Stimulated activated CD4-positive, alpha-beta T cell treated with anti-CD3 and anti-CD28 coated beads, TNF-alpha, amount 100 ng/mL, for 1 hour (primary cell): ENCODE measurements at regions not wholly inside any gene's neighbourhood (a gene's known extent, or its start where the extent isn't known, plus 50 kb on each side); places are given as distances from the start of the nearest gene placed in this dataset.

ENCODE experiments used
- DNase-seq, 3 donors: peaks; one replicate each; pipeline ENCODE4 v3.0.0-alpha.2; 2020; ENCODE audit warnings: low read depth in 3 of 3, low spot score in 1 of 3

DNA sequence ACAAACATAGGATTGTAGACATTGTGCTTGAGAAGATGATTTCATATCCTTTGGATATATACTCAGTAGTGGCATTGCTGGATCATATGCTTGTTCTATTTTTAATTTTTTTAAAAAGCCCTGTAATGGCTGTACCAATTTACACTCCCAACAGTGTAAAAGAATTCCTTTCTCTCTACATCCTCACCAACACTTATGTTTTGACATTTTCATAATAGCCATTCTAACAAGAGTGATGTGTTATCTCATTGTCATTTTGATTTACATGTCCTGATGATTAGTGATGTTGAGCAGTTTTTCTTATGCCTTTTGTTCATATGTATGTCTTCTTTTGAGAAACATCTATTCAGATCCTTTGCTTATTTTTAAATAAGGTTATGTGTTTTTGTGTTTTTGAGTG is 1039.2 kb upstream of the GOT2 start:
- DNase-seq, result no peak

- no peak for DNase-seq
Measured at GRCh38 chr16:59759296-59759695, 1025.2 kb upstream of the GOT2 start.

GRCh38 chr16:59758848-59759247 is 1024.7 kb upstream of the GOT2 start:
- no peak for DNase-seq

GRCh38 chr16:59754854-59755253 is 1020.7 kb upstream of the GOT2 start:
- DNase-seq, result no peak

GRCh38 chr16:59749662-59750336 is 1015.7 kb upstream of the GOT2 start:
- no peak for DNase-seq

DNA sequence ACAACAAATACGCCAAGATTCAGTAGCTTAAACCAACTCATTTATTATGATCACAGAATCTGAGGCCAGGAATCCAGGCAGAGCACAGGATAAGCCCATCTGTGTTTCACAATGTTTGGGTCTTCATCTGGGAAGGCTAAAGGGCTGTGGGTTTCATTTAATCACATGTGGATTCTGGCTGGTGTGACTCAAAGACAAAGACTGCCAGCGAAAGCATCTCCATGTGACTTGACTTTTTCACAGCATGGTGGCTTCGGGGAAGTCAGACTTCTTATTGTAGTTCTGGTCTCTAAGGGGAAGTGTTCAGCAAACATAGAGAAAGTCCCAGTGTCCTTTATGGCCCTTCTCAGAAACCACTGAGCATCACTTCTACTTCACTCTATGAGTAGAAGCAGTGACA is 1014.4 kb upstream of the GOT2 start:
- DNase-seq, result no peak

DNA sequence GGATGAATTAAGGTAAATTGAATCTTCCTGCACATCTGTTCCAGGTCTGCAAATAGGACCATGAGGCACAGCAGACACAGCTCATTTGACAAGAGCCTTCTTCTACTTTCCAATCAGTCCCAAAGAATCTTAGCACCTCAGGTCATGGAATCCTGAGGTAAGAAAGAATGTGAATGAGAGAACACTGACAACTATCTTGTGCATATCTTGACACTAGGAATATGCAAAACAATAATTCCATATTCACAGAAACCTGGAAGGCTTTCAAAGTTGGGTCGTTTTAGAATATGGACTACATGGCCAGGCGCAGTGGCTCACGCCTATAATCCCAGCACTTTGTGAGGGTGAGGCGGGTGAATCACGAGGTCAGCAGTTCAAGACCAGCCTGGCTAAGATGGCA is 1009.4 kb upstream of the GOT2 start:
- DNase-seq, result no peak

GRCh38 chr16:59740858-59741257 is 1006.7 kb upstream of the GOT2 start:
- DNase-seq, result no peak

DNA sequence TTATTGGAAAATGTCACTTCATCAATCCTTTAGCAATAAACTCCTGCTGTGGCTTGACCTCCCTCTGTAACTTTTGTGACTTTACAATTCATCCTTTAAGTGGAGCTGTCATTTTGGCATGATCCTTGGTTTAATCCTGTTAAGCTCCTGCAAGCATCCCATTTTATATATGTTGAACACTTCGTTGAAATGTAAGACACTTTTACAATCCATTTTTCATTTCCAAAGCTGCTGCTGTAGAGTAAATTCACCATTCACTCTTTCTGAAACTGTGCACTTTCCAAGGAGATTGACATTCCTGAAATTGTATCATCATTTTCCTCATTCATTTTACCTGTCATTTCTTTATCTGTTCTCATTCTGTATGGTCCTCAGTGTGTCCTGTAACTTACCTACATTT is 1003.2 kb upstream of the GOT2 start:
- no peak for DNase-seq

DNA sequence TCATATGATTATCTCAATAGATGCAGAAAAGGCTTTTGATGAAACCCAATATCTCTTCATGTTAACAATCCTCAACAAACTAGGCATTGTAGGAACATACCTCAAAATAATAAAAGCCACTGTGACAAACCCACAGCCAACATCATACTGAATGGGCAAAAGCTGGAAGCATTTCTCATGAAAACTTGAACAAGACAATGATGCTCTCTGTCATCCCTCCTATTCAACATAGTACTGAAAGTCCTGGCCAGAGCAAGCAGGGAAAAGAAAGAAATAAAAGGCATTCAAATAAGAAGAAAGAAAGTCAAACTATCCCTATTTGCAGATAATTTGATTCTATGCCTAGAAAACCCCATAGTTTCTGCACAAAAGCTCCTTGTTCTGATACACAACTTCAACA is 999.2 kb upstream of the GOT2 start:
- no peak for DNase-seq

GRCh38 chr16:59729613-59730012 is 995.5 kb upstream of the GOT2 start:
- DNase-seq, result no peak

- no peak for DNase-seq
Measured at GRCh38 chr16:59719121-59719520, 985.0 kb upstream of the GOT2 start.

DNA sequence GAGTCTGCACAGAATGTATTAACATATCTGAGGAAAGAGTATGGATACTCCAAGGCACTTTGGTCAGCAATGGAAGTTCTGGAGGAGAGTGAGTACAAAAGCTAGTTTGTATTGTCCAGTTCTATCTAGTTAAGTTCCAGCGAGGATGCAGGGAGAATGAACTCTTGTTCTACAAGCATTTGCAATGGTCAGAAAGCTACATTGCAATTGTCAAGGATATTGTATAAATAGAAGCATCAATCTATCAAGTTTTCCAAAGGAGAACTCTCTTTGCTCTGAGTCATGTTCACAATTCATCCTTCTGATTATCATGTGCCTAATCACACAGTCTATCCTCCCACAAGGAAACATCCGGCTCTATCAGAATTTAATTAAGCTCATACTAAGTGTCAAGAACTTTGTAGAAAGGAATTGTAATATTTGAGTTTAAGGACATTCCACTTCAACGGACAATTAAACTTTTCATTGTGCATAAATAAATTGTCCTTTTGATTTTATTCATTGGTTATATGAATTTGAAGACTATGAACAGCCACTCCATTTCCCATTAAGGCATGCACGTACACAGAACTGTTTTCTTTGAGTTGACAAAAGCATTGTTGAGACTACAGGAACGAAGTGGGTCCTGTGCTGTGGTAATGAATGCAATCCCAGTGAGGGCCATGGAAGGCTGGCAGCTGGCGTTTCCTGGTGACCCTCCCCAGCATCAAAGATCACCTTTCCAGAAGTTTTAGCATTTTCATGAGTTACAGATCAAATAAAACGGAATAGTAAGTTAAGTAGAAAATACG is 973.5 kb upstream of the GOT2 start:
- DNase-seq, result no peak

GRCh38 chr16:59701963-59702930 is 968.1 kb upstream of the GOT2 start:
- DNase-seq, result no peak

GRCh38 chr16:59699786-59700185 is 965.7 kb upstream of the GOT2 start:
- DNase-seq, result no peak

DNA sequence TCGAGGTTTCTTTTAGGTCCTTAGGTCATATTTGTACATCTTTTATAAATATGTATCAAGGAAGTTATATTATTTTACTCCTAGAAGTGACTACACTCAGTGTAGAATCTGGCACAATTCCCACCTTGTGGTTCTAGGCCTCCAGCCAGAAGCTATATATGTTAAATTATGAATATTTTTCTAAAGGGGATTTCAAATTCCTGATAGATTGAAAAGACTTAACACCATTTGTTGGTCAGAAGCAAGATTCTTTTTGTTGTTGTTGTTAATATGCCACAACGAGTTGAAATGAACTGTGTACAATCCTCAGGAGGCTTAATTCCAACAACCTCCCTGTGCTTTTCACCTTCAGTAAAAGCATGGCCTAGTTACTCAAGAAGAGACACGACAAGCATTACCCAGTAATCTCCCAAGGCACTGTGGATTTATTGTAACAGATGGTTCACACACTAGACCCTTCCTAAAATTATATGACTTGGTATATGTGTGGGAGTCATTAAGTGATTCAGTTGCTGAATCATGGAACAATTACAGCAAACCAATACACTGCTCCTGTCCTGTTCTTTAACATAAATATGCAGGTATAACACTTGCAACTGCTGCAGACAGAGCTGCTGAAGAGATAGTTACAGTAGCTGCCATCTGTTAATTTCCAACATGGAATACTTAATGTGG is 964.4 kb upstream of the GOT2 start:
- no peak for DNase-seq

DNA sequence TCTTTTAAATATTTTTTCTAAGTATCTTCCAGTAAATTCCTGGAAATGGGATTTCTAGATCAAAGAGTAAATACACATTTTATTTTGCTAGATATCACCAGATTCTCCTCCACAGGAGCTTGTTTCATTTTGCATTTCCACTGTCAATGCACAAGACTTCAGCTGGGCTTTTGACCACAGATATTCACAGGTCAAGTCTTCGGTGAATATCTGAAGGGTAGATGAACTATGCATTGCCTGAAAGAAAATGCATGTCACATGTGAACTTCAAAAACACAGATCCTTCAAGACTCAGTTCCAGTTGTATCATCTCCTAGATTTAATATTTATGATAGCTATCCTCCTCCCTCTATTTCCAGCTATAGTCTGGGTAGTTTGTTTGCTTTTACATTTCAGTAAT is 963.6 kb upstream of the GOT2 start:
- no peak for DNase-seq

GRCh38 chr16:59697236-59697635 is 963.1 kb upstream of the GOT2 start:
- DNase-seq, result no peak

DNA sequence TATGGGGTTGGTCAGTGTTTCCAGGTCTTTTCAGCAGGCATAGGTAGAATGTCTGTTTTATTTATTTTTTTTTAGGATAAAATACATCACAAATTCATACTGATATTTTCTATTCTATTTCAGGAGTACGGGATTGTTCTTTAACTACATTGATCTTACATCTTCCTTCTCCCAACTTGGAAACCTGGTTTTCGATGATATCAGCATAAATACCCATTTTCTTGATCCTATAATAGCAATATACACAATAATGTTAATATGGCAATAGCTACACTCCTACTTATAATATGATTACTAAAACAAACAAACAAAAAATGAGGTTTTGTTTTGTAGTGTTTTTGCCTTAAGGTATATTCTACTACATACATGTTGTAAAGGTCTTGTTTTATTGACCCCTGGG is 962.4 kb upstream of the GOT2 start:
- DNase-seq, result no peak

- no peak for DNase-seq
Measured at GRCh38 chr16:59690216-59690615, 956.1 kb upstream of the GOT2 start.

DNA sequence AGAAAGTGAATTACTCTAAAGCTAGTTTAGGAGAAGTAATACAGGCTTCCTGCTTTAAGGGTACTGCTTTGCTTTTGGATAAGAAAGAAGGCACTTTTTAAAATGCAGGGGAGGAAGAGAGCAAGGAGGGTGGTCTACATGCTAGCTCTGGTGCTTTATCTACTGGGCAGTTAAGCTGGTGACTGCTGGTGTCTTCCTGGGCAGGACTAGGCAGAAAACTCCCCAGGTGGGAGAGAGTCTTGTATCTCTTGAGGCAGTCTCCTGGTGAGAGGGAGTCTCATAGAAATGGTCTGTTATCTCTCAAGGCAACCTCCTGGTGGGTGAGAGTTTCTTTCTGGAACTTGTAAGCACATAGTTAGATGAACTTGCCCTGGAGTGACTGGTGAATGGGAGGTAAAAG is 953.9 kb upstream of the GOT2 start:
- DNase-seq, result no peak
